ENCODE measurements at regions not wholly inside any gene's neighbourhood (a gene's known extent, or its start where the extent isn't known, plus 50 kb on each side); places are given as distances from the start of the nearest gene placed in this dataset.
"Not testable (repeated sequence)": the region's sequence is repeated elsewhere in the genome, so short reads cannot be mapped to it uniquely, and the experiment has no call there.

GRCh38 chr9:99489060-99489413, 267.0 kb downstream of the SEC61B start:
- no peak for DNase-seq

- DNase-seq: no peak
Measured at GRCh38 chr9:99490729-99491128, 268.6 kb downstream of the SEC61B start.

- DNase-seq: no peak
Measured at GRCh38 chr9:99491408-99492158, 269.5 kb downstream of the SEC61B start.

- no peak for DNase-seq
Measured at GRCh38 chr9:99497641-99498040, 275.6 kb downstream of the SEC61B start.

- not testable (repeated sequence) for DNase-seq
Measured at GRCh38 chr9:99498979-99499378, 276.9 kb downstream of the SEC61B start.

GRCh38 chr9:99505936-99506335, 283.9 kb downstream of the SEC61B start:
- no peak for DNase-seq

GRCh38 chr9:99506747-99507348, 284.8 kb downstream of the SEC61B start:
- no peak for DNase-seq

- DNase-seq: no peak
Measured at GRCh38 chr9:99509065-99509745, 287.1 kb downstream of the SEC61B start.

GRCh38 chr9:99509900-99510535, 287.9 kb downstream of the SEC61B start:
- no peak for DNase-seq

- no peak for DNase-seq
Measured at GRCh38 chr9:99511723-99512122, 289.6 kb downstream of the SEC61B start.

GRCh38 chr9:99513441-99514112, 291.5 kb downstream of the SEC61B start:
- no peak for DNase-seq

GRCh38 chr9:99515093-99515492, 293.0 kb downstream of the SEC61B start:
- DNase-seq: no peak

GRCh38 chr9:99515895-99516656, 294.0 kb downstream of the SEC61B start:
- DNase-seq: no peak

GRCh38 chr9:99516657-99517049, 294.6 kb downstream of the SEC61B start:
- DNase-seq: no peak

- DNase-seq: no peak
Measured at GRCh38 chr9:99523838-99524237, 297.8 kb upstream of the NR4A3 start.

GRCh38 chr9:99531313-99531712, 290.4 kb upstream of the NR4A3 start:
- no peak for DNase-seq

- no peak for DNase-seq
Measured at GRCh38 chr9:99533421-99533820, 288.3 kb upstream of the NR4A3 start.

- no peak for DNase-seq
Measured at GRCh38 chr9:99537996-99538395, 283.7 kb upstream of the NR4A3 start.

- no peak for DNase-seq
Measured at GRCh38 chr9:99544526-99544925, 277.2 kb upstream of the NR4A3 start.

- DNase-seq: no peak
Measured at GRCh38 chr9:99549441-99549840, 272.2 kb upstream of the NR4A3 start.

- DNase-seq: no peak
Measured at GRCh38 chr9:99555792-99556191, 265.9 kb upstream of the NR4A3 start.

GRCh38 chr9:99556998-99557397, 264.7 kb upstream of the NR4A3 start:
- no peak for DNase-seq

All from SHP77 treated with DMSO at 0.1 percent for 48 hours (cell line).